Right lobe of liver (tissue), 6 donors: ENCODE measurements at regions not wholly inside any gene's neighbourhood (a gene's known extent, or its start where the extent isn't known, plus 50 kb on each side); places are given as distances from the start of the nearest gene placed in this dataset.

ENCODE experiments used
- ATAC-seq, 4 donors: fragments of 200-7000 bp; cut with Tn5 transposase; one replicate each; pipeline ENCODE4 v1.9.1; 2020; ENCODE audit warnings: mild to moderate bottlenecking in 4 of 4, moderate library complexity in 4 of 4
- DNase-seq, 3 donors: peaks; one replicate each; pipeline ENCODE4 v3.0.0-alpha.2; 2020
- H3K27ac ChIP-seq, 3 donors: fragments of 200-600 bp; one replicate each; pipeline ENCODE4 v1.8.0; 2022
- H3K27me3 ChIP-seq, 2 donors: fragments of 200-600 bp; one replicate each; pipeline ENCODE4 v1.8.0; 2022
- H3K36me3 ChIP-seq, 4 donors: fragments of 200-600 bp; sonication (generic) in 1 of 4; one replicate each; pipeline versions ENCODE4 v1.5.1 to v1.8.0; 2017 to 2022; ENCODE audit warnings: control low read depth in 1 of 4
- H3K4me1 ChIP-seq, 4 donors: fragments of 200-600 bp; sonication (generic) in 1 of 4; one replicate each; pipeline versions ENCODE4 v1.5.1 to v1.8.0; 2017 to 2022; ENCODE audit warnings: control low read depth in 1 of 4
- H3K4me3 ChIP-seq, 3 donors: fragments of 200-600 bp; one replicate each; pipeline ENCODE4 v1.8.0; 2022
- H3K9me3 ChIP-seq, 4 donors: fragments of 200-600 bp; sonication (generic) in 1 of 4; one replicate each; pipeline versions ENCODE4 v1.5.1 to v1.8.0; 2017 to 2022; ENCODE audit warnings: control low read depth in 1 of 4
- POLR2A ChIP-seq: fragments of 450-650 bp; IDR thresholded peaks from one replicate; pipeline ENCODE4 v1.6.1; 2017; ENCODE audit warnings: antibody characterized with exemption, mild to moderate bottlenecking
- WGBS: methylation state at CpG from one replicate; pipeline ENCODE4 v1.1.6; 2018; ENCODE audit warnings: low coverage, low lambda C conversion rate; ENCODE audit not compliant: insufficient coverage; ENCODE audit errors: missing lambda C conversion rate; 5-methylcytosine and 5-hydroxymethylcytosine counted together
- intact Hi-C, 2 donors: fragments of 100-400 bp; cut with DNase I; formaldehyde crosslinking; loops; one replicate each; pipeline versions ENCODE4 v1.11.2 to v1.14.1; 2022
- small RNA-seq, 2 experiments: library from RNA; depleted of rRNA; stranded (forward); fragments of <200 nt; gene quantifications; one replicate each; pipeline ENCODE3, GENCODE V24; 2016
- TF ChIP-seq, protein P1 (sequence below), 4 donors: fragments of 200-600 bp in 3 of 4; fragments of 450-650 bp in 1 of 4; IDR thresholded peaks; one replicate each; pipeline versions ENCODE4 v1.5.1 to v1.8.0; 2016 to 2022; ENCODE audit warnings: antibody characterized with exemption in 4 of 4, mild to moderate bottlenecking in 2 of 4
- donor health status: DM: no; HTN: yes; CAD: no.
- donor health status: DM: no; HTN: no; CAD: no.
- donor health status: DM: no; HTN: no; CAD: no.
- donor health status: DM: no; HTN: yes; CAD: no.
- donor health status: DM: no; HTN: yes; CAD: no.

DNA sequence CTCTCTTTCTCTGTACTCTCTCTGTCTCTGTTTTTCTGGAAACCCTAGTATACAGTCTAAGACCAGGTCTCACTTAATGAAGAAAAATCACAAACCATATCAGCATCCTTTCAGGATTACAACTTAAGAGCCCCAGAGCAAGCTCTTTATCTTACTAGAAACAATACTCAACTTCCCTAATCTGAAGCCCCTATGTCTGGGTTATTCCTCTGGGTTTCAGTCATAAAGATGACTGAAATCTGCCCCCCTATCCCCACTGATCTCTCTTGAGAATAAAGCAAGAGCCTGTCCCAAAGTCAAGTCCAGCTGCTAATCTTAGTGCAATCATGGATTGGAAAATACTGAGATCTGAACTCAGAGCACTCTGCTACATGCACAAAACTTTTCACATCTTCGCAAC, 53.9 kb upstream of the PICALM start:
- H3K4me3 ChIP-seq: no peak overlapping the region
- no peaks in the 10 kb centered on the region for H3K27me3 ChIP-seq
- no peaks in the 10 kb centered on the region for H3K9me3 ChIP-seq
- no peak overlapping the region for H3K27ac ChIP-seq
- H3K36me3 ChIP-seq: no peaks in the 10 kb centered on the region
- TF ChIP-seq, protein P1, sequence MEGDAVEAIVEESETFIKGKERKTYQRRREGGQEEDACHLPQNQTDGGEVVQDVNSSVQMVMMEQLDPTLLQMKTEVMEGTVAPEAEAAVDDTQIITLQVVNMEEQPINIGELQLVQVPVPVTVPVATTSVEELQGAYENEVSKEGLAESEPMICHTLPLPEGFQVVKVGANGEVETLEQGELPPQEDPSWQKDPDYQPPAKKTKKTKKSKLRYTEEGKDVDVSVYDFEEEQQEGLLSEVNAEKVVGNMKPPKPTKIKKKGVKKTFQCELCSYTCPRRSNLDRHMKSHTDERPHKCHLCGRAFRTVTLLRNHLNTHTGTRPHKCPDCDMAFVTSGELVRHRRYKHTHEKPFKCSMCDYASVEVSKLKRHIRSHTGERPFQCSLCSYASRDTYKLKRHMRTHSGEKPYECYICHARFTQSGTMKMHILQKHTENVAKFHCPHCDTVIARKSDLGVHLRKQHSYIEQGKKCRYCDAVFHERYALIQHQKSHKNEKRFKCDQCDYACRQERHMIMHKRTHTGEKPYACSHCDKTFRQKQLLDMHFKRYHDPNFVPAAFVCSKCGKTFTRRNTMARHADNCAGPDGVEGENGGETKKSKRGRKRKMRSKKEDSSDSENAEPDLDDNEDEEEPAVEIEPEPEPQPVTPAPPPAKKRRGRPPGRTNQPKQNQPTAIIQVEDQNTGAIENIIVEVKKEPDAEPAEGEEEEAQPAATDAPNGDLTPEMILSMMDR (IDR thresholded peaks at IDR 0.05): no peak
- no peak for TF ChIP-seq POLR2A
- ATAC-seq (no peak), DNase-seq (no peak)
- 100% methylated on average over 1 of the region's 1 CpG for WGBS
- intact Hi-C loops: no loop called here
- peaks cover 0 to 9% (median 0%) of the 10 kb centered on the region in 4 donors for H3K4me1 ChIP-seq

DNA sequence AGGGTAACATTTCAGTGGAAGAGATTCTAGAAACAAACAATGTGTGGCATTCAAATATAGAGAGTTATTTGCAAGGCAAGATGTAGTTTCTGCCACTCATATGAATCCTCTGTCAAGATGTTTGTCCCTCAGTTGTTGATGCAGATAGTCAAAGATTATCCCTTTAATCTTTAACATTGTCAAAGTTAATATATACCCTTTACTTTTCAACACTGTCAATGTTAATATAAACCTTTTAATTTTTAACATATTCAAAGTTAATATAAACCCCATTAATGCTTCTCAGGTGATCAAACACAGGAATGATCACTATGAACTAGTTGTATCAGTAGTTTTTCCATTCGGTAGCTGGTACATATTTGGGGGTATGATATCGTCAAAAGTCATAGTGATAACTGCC, 51.9 kb upstream of the PICALM start:
- no peak overlapping the region for H3K4me3 ChIP-seq
- no peak for TF ChIP-seq POLR2A
- TF ChIP-seq, protein P1 (IDR thresholded peaks at IDR 0.05): no peak
- ATAC-seq: peak in 2 of 4 donors; percentile 26 to 30
- H3K27me3 ChIP-seq: no peaks in the 10 kb centered on the region
- intact Hi-C loops: no loop called here
- H3K4me1 ChIP-seq: peaks cover 0 to 9% (median 0%) of the 10 kb centered on the region in 4 donors
- WGBS: 39% methylated on average over 2 of the region's 2 CpGs
- no peaks in the 10 kb centered on the region for H3K36me3 ChIP-seq
- no peak overlapping the region for H3K27ac ChIP-seq
- H3K9me3 ChIP-seq: no peaks in the 10 kb centered on the region
- no peak for DNase-seq

DNA sequence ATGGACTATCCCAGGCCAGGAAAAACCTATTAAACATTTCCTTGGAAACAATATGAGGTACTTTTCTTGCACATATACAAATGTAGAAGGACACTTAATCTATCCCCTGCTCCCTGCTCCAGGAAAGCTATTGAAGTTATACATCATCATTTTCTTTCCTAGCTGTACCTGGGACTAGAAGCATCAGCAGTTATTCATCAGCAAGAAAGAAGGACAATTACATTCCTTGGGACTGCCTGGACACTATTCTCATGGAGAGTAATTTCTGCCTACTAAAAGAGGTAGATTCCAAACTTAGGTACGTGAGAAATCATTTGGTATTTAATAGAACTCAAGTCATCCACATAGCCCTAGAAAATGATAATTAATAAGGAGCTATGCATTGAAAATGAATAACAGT, 51.0 kb upstream of the PICALM start:
- Histone ChIP-seq H3K9me3 (no peaks in the 10 kb centered on the region), H3K36me3 (no peaks in the 10 kb centered on the region), H3K27me3 (no peaks in the 10 kb centered on the region), H3K4me1 (peaks cover 0 to 9% (median 0%) of the 10 kb centered on the region in 4 donors), H3K4me3 (no peak overlapping the region), H3K27ac (no peak overlapping the region)
- WGBS: 91% methylated on average over 1 of the region's 1 CpG
- intact Hi-C loops: no loop called here
- TF ChIP-seq, protein P1 (IDR thresholded peaks at IDR 0.05): no peak
- no peak for ATAC-seq
- DNase-seq: no peak

DNA sequence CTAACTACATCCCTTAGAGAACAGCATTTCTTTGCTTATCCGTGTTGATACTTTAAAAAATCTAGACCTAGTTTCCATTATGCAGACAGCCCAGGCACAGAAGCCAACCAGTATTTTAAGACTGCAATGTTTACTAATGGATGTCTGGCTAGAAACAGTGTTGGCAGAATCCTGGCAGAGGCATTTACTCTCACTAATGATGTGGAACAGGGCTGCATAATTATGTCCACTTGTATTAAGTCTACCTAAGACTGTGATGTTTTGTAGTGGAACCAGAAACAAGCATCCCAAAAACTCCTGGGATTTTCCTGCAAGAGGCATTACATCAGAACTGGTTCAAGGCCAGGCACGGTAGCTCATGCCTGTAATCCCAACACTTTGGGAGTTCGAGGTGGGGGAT, 50.2 kb upstream of the PICALM start:
- Histone ChIP-seq H3K9me3 (no peaks in the 10 kb centered on the region), H3K27me3 (no peaks in the 10 kb centered on the region), H3K4me3 (no peak overlapping the region), H3K36me3 (no peaks in the 10 kb centered on the region), H3K4me1 (peaks cover 0 to 9% (median 0%) of the 10 kb centered on the region in 4 donors), H3K27ac (no peak overlapping the region)
- intact Hi-C loops: no loop called here
- DNase-seq: no peak
- WGBS: 45% methylated on average over 3 of the region's 3 CpGs
- TF ChIP-seq POLR2A: no peak
- TF ChIP-seq, protein P1 (IDR thresholded peaks at IDR 0.05): no peak
- no peak for ATAC-seq

Small RNA genes lying in the stretch of these regions (small RNA-seq; reads per million reads assigned to genes)
- 0 reads per million in 2 experiments for gene RNU6-560P
